ENCODE measurements at regions not wholly inside any gene's neighbourhood (a gene's known extent, or its start where the extent isn't known, plus 50 kb on each side); places are given as distances from the start of the nearest gene placed in this dataset.

DNA sequence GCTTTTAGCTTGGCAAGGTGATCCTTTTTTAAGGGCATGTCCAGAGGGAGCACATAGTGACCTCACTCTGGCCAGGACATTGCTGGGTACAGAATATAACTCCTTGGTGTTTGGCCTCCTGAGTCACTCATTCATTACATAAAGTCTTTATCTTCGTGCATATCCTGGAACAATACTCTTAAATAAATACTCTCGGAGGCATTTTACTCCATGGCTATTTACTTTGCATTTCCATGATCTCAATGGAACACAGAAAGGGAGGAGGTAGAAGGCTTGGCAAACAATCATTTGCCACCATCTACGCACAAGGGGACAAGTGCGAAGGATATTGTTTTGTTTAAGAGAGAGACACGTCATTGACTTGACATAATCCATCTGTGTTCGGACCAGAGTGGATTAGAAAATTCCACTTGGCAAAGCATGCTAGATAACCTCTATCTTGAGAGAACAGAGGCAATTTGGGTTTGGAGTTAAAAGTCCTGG is 210.0 kb downstream of the IRS2 start:
- ChIA-PET CTCF (interaction anchor here (0.7 kb wide), 1 partner anchor 418 kb away, joined by 3 read pairs; no protein-coding TSS in a partner anchor), POLR2A (interaction anchor here (0.6 kb wide), 1 partner anchor 19 kb away, joined by 3 read pairs; no protein-coding TSS in a partner anchor)
- ATAC-seq: no peak
- H3K27ac ChIP-seq (ENCODE audit: low read depth, low read length): no peak overlapping the region
- no peaks in the 10 kb centered on the region for H3K36me3 ChIP-seq (ENCODE audit: control insufficient read depth in 2 of 3, insufficient read depth in 3 of 3, low read length in 3 of 3)
- intact Hi-C loops (cut with micrococcal nuclease): no loop called here
- peaks cover 0 to 12% (median under 1%) of the 10 kb centered on the region in 7 donors for H3K4me1 Mint-ChIP-seq
- H3K4me3 ChIP-seq (ENCODE audit: low read length): no peak overlapping the region
- no peaks in the 10 kb centered on the region for H3K9me3 ChIP-seq (ENCODE audit: control insufficient read depth in 2 of 3, low read length in 3 of 3)
- peaks cover 0 to 23% (median 0%) of the 10 kb centered on the region in 5 donors for H3K27me3 Mint-ChIP-seq
- H3K4me3 Mint-ChIP-seq: no peak overlapping the region
- no peaks in the 10 kb centered on the region for H3K27me3 ChIP-seq (ENCODE audit: control insufficient read depth in 2 of 2, insufficient read depth in 2 of 2, low read length in 2 of 2)
- peaks cover 0 to 2% (median 0%) of the 10 kb centered on the region in 11 donors for H3K9me3 Mint-ChIP-seq
- no peak for DNase-seq
- no peaks in the 10 kb centered on the region for H3K36me3 Mint-ChIP-seq
- no peak overlapping the region for H3K27ac Mint-ChIP-seq
- no peaks in the 10 kb centered on the region for H3K4me1 ChIP-seq (ENCODE audit: control insufficient read depth in 2 of 2, insufficient read depth in 2 of 2, low read length in 2 of 2)

DNA sequence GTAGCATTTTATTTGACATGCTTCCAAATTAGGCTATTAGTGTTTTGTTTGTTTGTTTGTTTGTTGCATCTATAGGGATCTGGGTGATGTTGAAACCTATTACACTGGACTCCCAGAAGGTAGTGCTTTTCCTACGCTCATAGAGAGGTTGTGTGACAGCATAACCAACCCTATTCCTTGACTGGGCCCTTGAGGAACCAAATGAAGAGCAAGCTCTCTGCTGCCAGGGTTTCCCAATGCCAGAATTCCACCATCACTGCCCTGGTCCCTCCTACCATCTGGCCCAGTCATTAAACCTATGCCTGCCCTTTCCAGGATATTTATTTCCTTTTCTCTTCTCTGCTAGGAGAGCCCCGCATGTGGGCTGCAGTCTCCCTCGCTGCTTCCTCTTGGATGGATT is 210.6 kb downstream of the IRS2 start:
- Histone ChIP-seq H3K4me1 (ENCODE audit: control insufficient read depth in 2 of 2, insufficient read depth in 2 of 2, low read length in 2 of 2) (no peaks in the 10 kb centered on the region), H3K9me3 (ENCODE audit: control insufficient read depth in 2 of 3, low read length in 3 of 3) (no peaks in the 10 kb centered on the region), H3K36me3 (ENCODE audit: control insufficient read depth in 2 of 3, insufficient read depth in 3 of 3, low read length in 3 of 3) (no peaks in the 10 kb centered on the region), H3K27me3 (ENCODE audit: control insufficient read depth in 2 of 2, insufficient read depth in 2 of 2, low read length in 2 of 2) (no peaks in the 10 kb centered on the region), H3K4me3 (ENCODE audit: low read length) (no peak overlapping the region), H3K27ac (ENCODE audit: low read depth, low read length) (no peak overlapping the region)
- ChIA-PET POLR2A (no interaction called here), CTCF (interaction anchor here (0.7 kb wide), 1 partner anchor 418 kb away, joined by 3 read pairs; no protein-coding TSS in a partner anchor)
- no peak for DNase-seq
- intact Hi-C loops (cut with micrococcal nuclease): no loop called here
- Mint-ChIP-seq H3K9me3 (no peaks in the 10 kb centered on the region), H3K36me3 (no peaks in the 10 kb centered on the region), H3K27ac (no peak overlapping the region), H3K4me1 (peaks cover 4 to 17% (median 5%) of the 10 kb centered on the region in 7 donors), H3K27me3 (peaks cover 0 to 23% (median 0%) of the 10 kb centered on the region in 5 donors), H3K4me3 (no peak overlapping the region)
- ATAC-seq: no peak

DNA sequence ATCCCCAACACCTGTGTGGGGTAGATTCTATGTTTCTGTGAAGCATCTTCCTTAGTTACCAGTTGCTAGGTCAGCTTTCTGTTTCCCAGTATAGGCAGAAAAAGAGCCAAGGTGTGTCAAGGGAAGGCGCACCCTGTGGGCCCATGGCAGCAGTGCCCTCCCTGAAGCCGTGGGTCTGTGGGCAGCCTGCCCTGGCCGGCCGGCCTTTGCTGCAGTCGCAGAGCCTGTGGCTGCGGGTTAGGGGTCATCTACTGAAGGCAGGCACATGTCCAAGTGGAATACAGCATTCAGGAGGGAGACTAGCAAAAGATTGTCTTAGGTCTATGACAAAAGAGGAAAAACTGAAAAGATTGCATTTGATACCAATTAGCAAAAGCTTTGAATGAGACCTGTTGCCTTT is 214.0 kb downstream of the IRS2 start:
- no peaks in the 10 kb centered on the region for H3K36me3 ChIP-seq (ENCODE audit: control insufficient read depth in 2 of 3, insufficient read depth in 3 of 3, low read length in 3 of 3)
- intact Hi-C loops (cut with micrococcal nuclease): no loop called here
- Mint-ChIP-seq H3K9me3 (no peaks in the 10 kb centered on the region), H3K4me1 (peaks cover 8 to 38% (median 17%) of the 10 kb centered on the region in 7 donors), H3K36me3 (peaks cover 0 to 7% (median 0%) of the 10 kb centered on the region in 5 donors), H3K4me3 (no peak overlapping the region), H3K27me3 (peaks cover 0 to 23% (median 0%) of the 10 kb centered on the region in 5 donors), H3K27ac (peak overlapping the region in 2 of 9 donors; percentile 17 to 38)
- H3K27ac ChIP-seq (ENCODE audit: low read depth, low read length): no peak overlapping the region
- H3K9me3 ChIP-seq (ENCODE audit: control insufficient read depth in 2 of 3, low read length in 3 of 3): no peaks in the 10 kb centered on the region
- CTCF ChIA-PET: interaction anchor here (0.5 kb wide), 1 partner anchor 47 kb away, joined by 3 read pairs; no protein-coding TSS in a partner anchor
- no peak overlapping the region for H3K4me3 ChIP-seq (ENCODE audit: low read length)
- ATAC-seq: no peak
- H3K4me1 ChIP-seq (ENCODE audit: control insufficient read depth in 2 of 2, insufficient read depth in 2 of 2, low read length in 2 of 2): peaks cover 0 to 7% of the 10 kb centered on the region in 2 donors
- DNase-seq: no peak
- POLR2A ChIA-PET: no interaction called here
- no peaks in the 10 kb centered on the region for H3K27me3 ChIP-seq (ENCODE audit: control insufficient read depth in 2 of 2, insufficient read depth in 2 of 2, low read length in 2 of 2)

GRCh38 chr13:109569958-109570711 is 216.2 kb downstream of the IRS2 start:
- H3K4me1 Mint-ChIP-seq: peaks cover 8 to 38% (median 17%) of the 10 kb centered on the region in 7 donors
- peak overlapping the region; percentile 17 for H3K27ac ChIP-seq (ENCODE audit: low read depth, low read length)

GRCh38 chr13:109568339-109568818 is 218.0 kb downstream of the IRS2 start:
- ATAC-seq: no peak
- ChIA-PET CTCF (no interaction called here), POLR2A (no interaction called here)
- DNase-seq: no peak
- Mint-ChIP-seq H3K9me3 (peaks cover 0 to 4% (median 0%) of the 10 kb centered on the region in 11 donors), H3K27ac (peak overlapping the region in 2 of 9 donors; percentile 1 to 53), H3K4me3 (no peak overlapping the region), H3K27me3 (peaks cover 0 to 14% (median 0%) of the 10 kb centered on the region in 5 donors), H3K36me3 (peaks cover 0 to 7% (median 0%) of the 10 kb centered on the region in 5 donors), H3K4me1 (peaks cover 8 to 32% (median 17%) of the 10 kb centered on the region in 7 donors)
- H3K4me3 ChIP-seq (ENCODE audit: low read length): no peak overlapping the region
- H3K27me3 ChIP-seq (ENCODE audit: control insufficient read depth in 2 of 2, insufficient read depth in 2 of 2, low read length in 2 of 2): no peaks in the 10 kb centered on the region
- H3K9me3 ChIP-seq (ENCODE audit: control insufficient read depth in 2 of 3, low read length in 3 of 3): no peaks in the 10 kb centered on the region
- intact Hi-C loops (cut with micrococcal nuclease): no loop called here
- H3K4me1 ChIP-seq (ENCODE audit: control insufficient read depth in 2 of 2, insufficient read depth in 2 of 2, low read length in 2 of 2): peaks cover 0 to 7% of the 10 kb centered on the region in 2 donors
- no peak overlapping the region for H3K27ac ChIP-seq (ENCODE audit: low read depth, low read length)
- no peaks in the 10 kb centered on the region for H3K36me3 ChIP-seq (ENCODE audit: control insufficient read depth in 2 of 3, insufficient read depth in 3 of 3, low read length in 3 of 3)

More at GRCh38 chr13:109569958-109570711, 216.2 kb downstream of the IRS2 start:
- ChIA-PET POLR2A (no interaction called here), CTCF (interaction anchor here (0.7 kb wide), 1 partner anchor 27 kb away, joined by 3 read pairs; no protein-coding TSS in a partner anchor)
- H3K4me1 ChIP-seq (ENCODE audit: control insufficient read depth in 2 of 2, insufficient read depth in 2 of 2, low read length in 2 of 2): peaks cover 0 to 7% of the 10 kb centered on the region in 2 donors
- no peaks in the 10 kb centered on the region for H3K36me3 ChIP-seq (ENCODE audit: control insufficient read depth in 2 of 3, insufficient read depth in 3 of 3, low read length in 3 of 3)
- H3K27ac Mint-ChIP-seq: peak overlapping the region; percentile 47 to 92 (median 82)
- peak in 8 of 9 donors; percentile 26 to 66 (median 54) for DNase-seq
- intact Hi-C loops (cut with micrococcal nuclease): loop anchor here in 1 of 2 donors (2.0 kb wide), 1 partner anchor 215 kb away; no protein-coding TSS in a partner anchor
- H3K27me3 Mint-ChIP-seq: peaks cover 0 to 22% (median 0%) of the 10 kb centered on the region in 5 donors
- H3K4me3 Mint-ChIP-seq: peak overlapping the region in 9 of 10 donors; percentile 25 to 76 (median 56)
- H3K27me3 ChIP-seq (ENCODE audit: control insufficient read depth in 2 of 2, insufficient read depth in 2 of 2, low read length in 2 of 2): no peaks in the 10 kb centered on the region
- no peaks in the 10 kb centered on the region for H3K9me3 ChIP-seq (ENCODE audit: control insufficient read depth in 2 of 3, low read length in 3 of 3)
- H3K36me3 Mint-ChIP-seq: peaks cover 0 to 7% (median 0%) of the 10 kb centered on the region in 5 donors
- H3K4me3 ChIP-seq (ENCODE audit: low read length): peak overlapping the region; percentile 21
- peak; percentile 77 for ATAC-seq
- peaks cover 0 to 4% (median 0%) of the 10 kb centered on the region in 11 donors for H3K9me3 Mint-ChIP-seq

DNA sequence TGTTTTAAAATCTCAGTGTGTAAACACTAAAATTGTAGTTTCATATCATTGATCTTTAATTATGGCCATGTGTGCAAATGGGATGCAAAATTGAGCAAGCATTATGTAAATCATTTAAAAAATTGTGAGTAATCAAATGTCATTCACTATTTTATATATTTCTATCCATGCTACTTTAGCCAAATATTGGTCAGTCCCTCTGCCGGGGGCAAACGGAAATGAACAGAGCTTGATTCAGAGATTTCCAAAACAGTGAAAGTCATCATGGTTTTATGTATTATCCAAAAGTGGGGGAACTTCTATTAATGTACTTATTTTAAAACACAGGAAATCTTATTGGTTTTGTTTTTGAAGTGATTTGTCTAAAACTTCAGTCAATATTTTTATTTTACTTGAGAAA is 219.1 kb downstream of the IRS2 start:
- Mint-ChIP-seq H3K27me3 (peaks cover 0 to 15% (median 0%) of the 10 kb centered on the region in 5 donors), H3K36me3 (peaks cover 0 to 7% (median 0%) of the 10 kb centered on the region in 5 donors), H3K4me3 (no peak overlapping the region), H3K4me1 (peaks cover 8 to 28% (median 17%) of the 10 kb centered on the region in 7 donors), H3K27ac (no peak overlapping the region), H3K9me3 (peaks cover 0 to 4% (median 0%) of the 10 kb centered on the region in 11 donors)
- POLR2A ChIA-PET: no interaction called here
- CTCF ChIA-PET: no interaction called here
- Histone ChIP-seq H3K9me3 (ENCODE audit: control insufficient read depth in 2 of 3, low read length in 3 of 3) (no peaks in the 10 kb centered on the region), H3K36me3 (ENCODE audit: control insufficient read depth in 2 of 3, insufficient read depth in 3 of 3, low read length in 3 of 3) (no peaks in the 10 kb centered on the region), H3K27ac (ENCODE audit: low read depth, low read length) (no peak overlapping the region), H3K4me1 (ENCODE audit: control insufficient read depth in 2 of 2, insufficient read depth in 2 of 2, low read length in 2 of 2) (peaks cover 0 to 7% of the 10 kb centered on the region in 2 donors), H3K4me3 (ENCODE audit: low read length) (no peak overlapping the region), H3K27me3 (ENCODE audit: control insufficient read depth in 2 of 2, insufficient read depth in 2 of 2, low read length in 2 of 2) (no peaks in the 10 kb centered on the region)
- no peak for DNase-seq
- no peak for ATAC-seq
- intact Hi-C loops (cut with micrococcal nuclease): no loop called here

All from naive thymus-derived CD4-positive, alpha-beta T cell (primary cell).